MM.1S (cell line): ENCODE measurements at regions not wholly inside any gene's neighbourhood (a gene's known extent, or its start where the extent isn't known, plus 50 kb on each side); places are given as distances from the start of the nearest gene placed in this dataset.
"Not testable (repeated sequence)": the region's sequence is repeated elsewhere in the genome, so short reads cannot be mapped to it uniquely, and the experiment has no call there.

Source experiments
- DNase-seq: peaks from one replicate; pipeline ENCODE4 v3.0.0-alpha.2; 2015
- H2AFZ ChIP-seq: fragments of 300-600 bp; sonication (generic); 2 replicates; pipeline ENCODE4 v1.6.0; 2016; ENCODE audit warnings: antibody characterized with exemption, low read length
- H3F3A ChIP-seq: fragments of 300-600 bp; sonication (generic); 2 replicates; pipeline ENCODE4 v1.6.1; 2016; ENCODE audit warnings: mild to moderate bottlenecking, antibody characterized with exemption, low read length, moderate library complexity, mixed read lengths; ENCODE audit not compliant: insufficient read depth
- H3K27ac ChIP-seq: fragments of 300-600 bp; sonication (generic); 2 replicates; pipeline ENCODE4 v1.5.1; 2016; ENCODE audit warnings: mild to moderate bottlenecking, low read length
- H3K27me3 ChIP-seq: fragments of 300-600 bp; sonication (generic); replicated peaks from 2 replicates; pipeline ENCODE4 v1.6.0; 2016; ENCODE audit warnings: low read length; ENCODE audit not compliant: insufficient read depth
- H3K36me3 ChIP-seq: fragments of 300-600 bp; sonication (generic); replicated peaks from 2 replicates; pipeline ENCODE4 v1.6.1; 2016; ENCODE audit warnings: mild to moderate bottlenecking, low read length, mixed read lengths; ENCODE audit not compliant: insufficient read depth
- H3K4me1 ChIP-seq: fragments of 300-600 bp; sonication (generic); 2 replicates; pipeline ENCODE4 v1.6.1; 2016; ENCODE audit warnings: low read length, mixed read lengths
- H3K4me2 ChIP-seq: fragments of 300-600 bp; sonication (generic); 2 replicates; pipeline ENCODE4 v1.6.0; 2016; ENCODE audit warnings: low read depth, low read length
- H3K4me3 ChIP-seq: fragments of 300-600 bp; sonication (generic); 2 replicates; pipeline ENCODE4 v1.5.1; 2016; ENCODE audit warnings: low read length, mixed read lengths
- H3K79me2 ChIP-seq: fragments of 300-600 bp; sonication (generic); 2 replicates; pipeline ENCODE4 v1.6.1; 2016; ENCODE audit warnings: mixed run types, low read length, mixed read lengths
- H3K9ac ChIP-seq: fragments of 300-600 bp; sonication (generic); 2 replicates; pipeline ENCODE4 v1.6.1; 2016; ENCODE audit warnings: low read length, mixed read lengths
- H3K9me2 ChIP-seq: fragments of 300-600 bp; sonication (generic); replicated peaks from 2 replicates; pipeline ENCODE4 v1.6.1; 2016; ENCODE audit warnings: mild to moderate bottlenecking, low read length, mixed read lengths; ENCODE audit not compliant: insufficient read depth
- H3K9me3 ChIP-seq: fragments of 300-600 bp; sonication (generic); replicated peaks from 2 replicates; pipeline ENCODE4 v1.6.1; 2016; ENCODE audit warnings: mild to moderate bottlenecking, low read length, mixed read lengths; ENCODE audit not compliant: insufficient read depth
- H4K20me1 ChIP-seq: fragments of 300-600 bp; sonication (generic); 2 replicates; pipeline ENCODE4 v1.6.1; 2016; ENCODE audit warnings: mild to moderate bottlenecking, low read length, moderate library complexity, mixed read lengths; ENCODE audit not compliant: insufficient read depth
- EZH2 ChIP-seq: fragments of 300-600 bp; sonication (generic); optimal IDR thresholded peaks from 2 replicates; pipeline ENCODE3; 2017; ENCODE audit warnings: low read depth, mild to moderate bottlenecking, antibody characterized with exemption, low read length, mixed read lengths
- EZH2phosphoT487 ChIP-seq: fragments of 300-600 bp; sonication (generic); IDR thresholded peaks from 2 replicates; pipeline ENCODE4 v1.6.1; 2018; ENCODE audit warnings: antibody characterized with exemption, low read length
- TF ChIP-seq, protein P1 (sequence below): fragments of 300-600 bp; sonication (generic); IDR thresholded peaks from 2 replicates; pipeline ENCODE4 v1.5.1; 2016; ENCODE audit warnings: antibody characterized with exemption, low read length, mixed read lengths

DNA sequence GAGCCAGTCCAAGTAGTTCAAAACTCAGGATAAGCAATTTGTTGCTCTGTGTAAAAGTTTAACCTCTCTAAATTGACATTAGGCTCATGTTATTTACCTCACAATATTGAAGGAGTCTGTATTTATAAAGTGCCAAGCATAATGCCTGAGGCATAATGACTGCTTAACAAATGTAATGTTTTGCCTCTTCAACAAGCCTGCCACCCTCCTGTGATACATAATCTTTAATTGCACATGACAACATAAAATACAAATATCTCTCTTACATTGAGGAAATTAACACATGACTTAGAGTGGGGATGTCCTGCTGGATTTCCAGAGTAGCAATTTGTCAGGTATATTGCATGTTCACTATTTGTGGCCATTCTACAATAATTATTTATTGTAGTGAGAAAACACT, 469.2 kb upstream of the ANO5 start:
- no peaks in the 10 kb centered on the region for H3K9me2 ChIP-seq
- no peak overlapping the region for H3K4me2 ChIP-seq
- no peak for DNase-seq
- H2AFZ ChIP-seq = no peak overlapping the region
- no peak overlapping the region for H3K27ac ChIP-seq
- no peaks in the 10 kb centered on the region for H3K4me1 ChIP-seq
- H3F3A ChIP-seq = no peaks in the 10 kb centered on the region
- no peak overlapping the region for H3K4me3 ChIP-seq
- TF ChIP-seq EZH2 (no peak), EZH2phosphoT487 (no peak)
- TF ChIP-seq, protein P1, sequence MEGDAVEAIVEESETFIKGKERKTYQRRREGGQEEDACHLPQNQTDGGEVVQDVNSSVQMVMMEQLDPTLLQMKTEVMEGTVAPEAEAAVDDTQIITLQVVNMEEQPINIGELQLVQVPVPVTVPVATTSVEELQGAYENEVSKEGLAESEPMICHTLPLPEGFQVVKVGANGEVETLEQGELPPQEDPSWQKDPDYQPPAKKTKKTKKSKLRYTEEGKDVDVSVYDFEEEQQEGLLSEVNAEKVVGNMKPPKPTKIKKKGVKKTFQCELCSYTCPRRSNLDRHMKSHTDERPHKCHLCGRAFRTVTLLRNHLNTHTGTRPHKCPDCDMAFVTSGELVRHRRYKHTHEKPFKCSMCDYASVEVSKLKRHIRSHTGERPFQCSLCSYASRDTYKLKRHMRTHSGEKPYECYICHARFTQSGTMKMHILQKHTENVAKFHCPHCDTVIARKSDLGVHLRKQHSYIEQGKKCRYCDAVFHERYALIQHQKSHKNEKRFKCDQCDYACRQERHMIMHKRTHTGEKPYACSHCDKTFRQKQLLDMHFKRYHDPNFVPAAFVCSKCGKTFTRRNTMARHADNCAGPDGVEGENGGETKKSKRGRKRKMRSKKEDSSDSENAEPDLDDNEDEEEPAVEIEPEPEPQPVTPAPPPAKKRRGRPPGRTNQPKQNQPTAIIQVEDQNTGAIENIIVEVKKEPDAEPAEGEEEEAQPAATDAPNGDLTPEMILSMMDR = no peak
- no peaks in the 10 kb centered on the region for H3K79me2 ChIP-seq
- H3K9me3 ChIP-seq = no peaks in the 10 kb centered on the region
- no peak overlapping the region for H3K9ac ChIP-seq
- H4K20me1 ChIP-seq = no peaks in the 10 kb centered on the region
- no peaks in the 10 kb centered on the region for H3K27me3 ChIP-seq
- H3K36me3 ChIP-seq = no peaks in the 10 kb centered on the region

DNA sequence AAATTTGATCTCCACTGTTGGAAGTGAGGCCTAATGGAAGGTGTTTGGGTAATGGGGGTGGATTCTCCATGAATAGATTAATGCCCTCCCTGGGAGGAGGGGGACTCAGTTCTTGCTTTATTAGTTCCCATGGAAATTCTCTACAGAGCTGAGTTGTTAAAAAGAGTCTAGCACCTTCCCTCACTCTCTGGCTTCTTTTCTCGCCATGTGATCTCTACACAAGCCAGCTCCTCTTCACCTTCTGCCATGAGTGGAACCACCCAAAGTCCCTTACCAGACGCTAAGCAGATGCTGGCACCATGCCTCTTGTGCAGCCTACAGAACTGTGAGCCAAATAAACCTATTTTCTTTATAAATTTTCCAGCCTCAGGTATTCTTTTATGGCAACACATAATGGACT, 465.8 kb upstream of the ANO5 start:
- no peak for DNase-seq
- Histone ChIP-seq H3K4me2 (no peak overlapping the region), H3K79me2 (no peaks in the 10 kb centered on the region), H4K20me1 (no peaks in the 10 kb centered on the region), H3K9me3 (no peaks in the 10 kb centered on the region), H3K4me1 (no peaks in the 10 kb centered on the region), H3K27ac (no peak overlapping the region), H3K9ac (no peak overlapping the region), H3K27me3 (no peaks in the 10 kb centered on the region), H2AFZ (no peak overlapping the region), H3K36me3 (no peaks in the 10 kb centered on the region), H3F3A (no peaks in the 10 kb centered on the region), H3K9me2 (no peaks in the 10 kb centered on the region), H3K4me3 (no peak overlapping the region)
- no peak for TF ChIP-seq EZH2phosphoT487

DNA sequence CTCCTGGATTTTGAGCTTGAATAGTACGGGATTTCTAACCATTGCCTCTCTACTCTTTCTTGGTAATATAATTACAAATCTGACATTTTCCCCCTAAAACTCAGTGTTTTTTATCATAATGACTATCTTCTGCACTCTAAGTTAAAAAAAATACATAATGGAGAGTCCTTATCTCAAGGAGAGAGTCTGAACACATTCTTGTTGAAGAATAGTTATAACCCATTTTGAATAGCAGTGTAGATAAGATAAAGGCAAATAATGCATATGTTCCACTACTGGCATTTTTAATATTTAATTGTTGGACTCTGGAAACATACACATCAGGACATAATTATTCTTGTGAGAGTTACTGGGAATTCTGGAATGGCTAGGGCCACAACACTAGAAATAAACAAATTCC, 456.5 kb upstream of the ANO5 start:
- H3K4me1 ChIP-seq = no peaks in the 10 kb centered on the region
- no peaks in the 10 kb centered on the region for H3K9me2 ChIP-seq
- TF ChIP-seq EZH2phosphoT487 (no peak), EZH2 (no peak)
- TF ChIP-seq, protein P1 = no peak
- no peaks in the 10 kb centered on the region for H3F3A ChIP-seq
- H3K27ac ChIP-seq = no peak overlapping the region
- no peak for DNase-seq
- no peak overlapping the region for H2AFZ ChIP-seq
- H3K27me3 ChIP-seq = no peaks in the 10 kb centered on the region
- H3K9me3 ChIP-seq = no peaks in the 10 kb centered on the region
- no peak overlapping the region for H3K9ac ChIP-seq
- no peaks in the 10 kb centered on the region for H3K36me3 ChIP-seq
- H3K4me2 ChIP-seq = no peak overlapping the region
- no peak overlapping the region for H3K4me3 ChIP-seq
- no peaks in the 10 kb centered on the region for H4K20me1 ChIP-seq
- no peaks in the 10 kb centered on the region for H3K79me2 ChIP-seq

DNA sequence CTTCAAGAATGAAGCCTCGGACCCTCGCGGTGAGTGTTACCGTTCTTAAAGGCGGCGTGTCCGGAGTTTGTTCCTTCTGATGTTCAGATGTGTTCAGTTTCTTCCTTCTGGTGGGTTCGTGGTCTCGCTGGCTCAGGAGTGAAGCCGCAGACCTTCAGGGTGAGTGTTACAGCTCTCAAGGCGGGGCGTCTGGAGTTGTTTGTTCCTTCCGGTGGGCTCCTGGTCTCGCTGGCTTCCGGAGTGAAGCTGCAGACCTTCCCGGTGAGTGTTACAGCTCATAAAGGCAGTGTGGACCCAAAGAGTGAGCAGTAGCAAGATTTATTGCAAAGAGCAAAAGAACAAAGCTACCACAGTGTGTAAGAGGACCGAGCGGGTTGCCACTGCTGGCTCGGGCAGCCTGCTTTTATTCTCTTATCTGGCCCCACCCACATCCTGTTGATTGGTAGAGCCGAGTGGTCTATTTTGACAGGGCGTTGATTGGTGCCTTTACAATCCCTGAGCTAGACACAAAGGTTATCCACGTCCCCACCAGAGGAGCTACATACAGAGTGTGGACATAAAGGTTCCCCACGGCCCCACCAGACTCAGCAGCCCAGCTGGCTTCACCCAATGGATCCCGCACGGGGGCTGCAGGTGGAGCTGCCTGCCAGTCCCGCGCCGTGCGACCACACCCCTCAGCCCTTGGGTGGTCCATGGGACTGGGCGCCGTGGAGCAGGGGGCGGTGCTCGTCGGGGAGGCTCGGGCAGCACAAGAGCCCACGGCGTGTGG, 440.2 kb upstream of the ANO5 start:
- H3K79me2 ChIP-seq, H3F3A ChIP-seq, H3K4me1 ChIP-seq, H3K36me3 ChIP-seq, H3K9me2 ChIP-seq, H4K20me1 ChIP-seq, H3K4me2 ChIP-seq, H2AFZ ChIP-seq, H3K27me3 ChIP-seq, H3K9ac ChIP-seq, DNase-seq, H3K9me3 ChIP-seq, H3K4me3 ChIP-seq, H3K27ac ChIP-seq: not testable (repeated sequence)

DNA sequence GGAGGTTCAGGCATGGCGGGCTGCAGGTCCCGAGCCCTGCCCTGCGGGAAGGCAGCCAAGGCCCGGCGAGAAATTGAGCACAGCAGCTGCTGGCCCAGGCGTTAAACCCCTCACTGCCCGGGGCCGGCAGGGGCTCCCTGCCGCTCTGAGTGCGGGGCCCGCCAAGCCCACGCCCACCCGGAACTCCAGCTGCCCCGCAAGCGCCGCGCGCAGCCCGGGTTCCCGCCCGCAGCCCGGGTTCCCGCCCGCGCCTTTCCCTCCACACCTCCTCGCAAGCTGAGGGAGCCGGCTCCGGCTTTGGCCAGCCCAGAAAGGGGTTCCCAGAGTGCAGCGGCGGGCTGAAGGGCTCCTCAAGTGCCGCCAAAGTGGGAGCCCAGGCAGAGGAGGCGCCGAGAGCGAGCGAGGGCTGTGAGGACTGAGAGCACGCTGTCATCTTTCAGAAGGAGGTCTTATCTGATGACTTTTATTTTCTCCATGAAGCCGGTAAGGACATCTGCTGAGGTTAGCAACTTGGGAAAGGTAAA, 439.6 kb upstream of the ANO5 start:
- not testable (repeated sequence) for H3K36me3 ChIP-seq, H3K9ac ChIP-seq, H3K4me3 ChIP-seq, H3K27me3 ChIP-seq, H3K9me3 ChIP-seq, H2AFZ ChIP-seq, H3K4me2 ChIP-seq, H3K79me2 ChIP-seq, H3F3A ChIP-seq, H3K9me2 ChIP-seq, DNase-seq, H3K27ac ChIP-seq, H4K20me1 ChIP-seq, H3K4me1 ChIP-seq
